CD4-positive, alpha-beta T cell treated with Interleukin-2 at 100 ng/mL for 4 hours (primary cell): ENCODE measurements at regions not wholly inside any gene's neighbourhood (a gene's known extent, or its start where the extent isn't known, plus 50 kb on each side); places are given as distances from the start of the nearest gene placed in this dataset.
A peak's percentile ranks its signal among the peaks of the same experiment; 100 is the strongest.

ENCODE experiments used
- DNase-seq: peaks from one replicate; pipeline ENCODE4 v3.0.0-alpha.2; 2020; ENCODE audit warnings: low spot score

GRCh38 chr14:22039938-22040780 lies 366.5 kb upstream of the OR4E1 start:
- DNase-seq, result peak; percentile 49

- DNase-seq, result no peak
Measured at GRCh38 chr14:22036541-22037239, 363.1 kb upstream of the OR4E1 start.

- DNase-seq, result no peak
Measured at GRCh38 chr14:22026527-22026926, 352.9 kb upstream of the OR4E1 start.

- no peak for DNase-seq
Measured at GRCh38 chr14:22025879-22026278, 352.3 kb upstream of the OR4E1 start.

GRCh38 chr14:22024137-22024536 lies 350.5 kb upstream of the OR4E1 start:
- no peak for DNase-seq

- DNase-seq, result no peak
Measured at GRCh38 chr14:22018890-22019289, 345.3 kb upstream of the OR4E1 start.

- DNase-seq, result no peak
Measured at GRCh38 chr14:22012452-22012851, 338.8 kb upstream of the OR4E1 start.

- no peak for DNase-seq
Measured at GRCh38 chr14:22011253-22011642, 337.6 kb upstream of the OR4E1 start.

- DNase-seq, result no peak
Measured at GRCh38 chr14:22010545-22011252, 337.1 kb upstream of the OR4E1 start.

- DNase-seq, result no peak
Measured at GRCh38 chr14:22008766-22009165, 335.1 kb upstream of the OR4E1 start.

GRCh38 chr14:22007784-22008412 lies 334.3 kb upstream of the OR4E1 start:
- peak; percentile 21 for DNase-seq

- no peak for DNase-seq
Measured at GRCh38 chr14:22007363-22007762, 333.7 kb upstream of the OR4E1 start.

- DNase-seq, result no peak
Measured at GRCh38 chr14:22003461-22003860, 329.8 kb upstream of the OR4E1 start.

- peak; percentile 71 for DNase-seq
Measured at GRCh38 chr14:22002860-22003284, 329.3 kb upstream of the OR4E1 start.

GRCh38 chr14:21999402-21999801 lies 325.8 kb upstream of the OR4E1 start:
- peak; percentile 23 for DNase-seq

- DNase-seq, result peak; percentile 60
Measured at GRCh38 chr14:21997300-21997699, 323.7 kb upstream of the OR4E1 start.

GRCh38 chr14:21995332-21995731 lies 321.7 kb upstream of the OR4E1 start:
- DNase-seq, result no peak

- DNase-seq, result no peak
Measured at GRCh38 chr14:21993837-21994236, 320.2 kb upstream of the OR4E1 start.

- no peak for DNase-seq
Measured at GRCh38 chr14:21993070-21993469, 319.5 kb upstream of the OR4E1 start.

- no peak for DNase-seq
Measured at GRCh38 chr14:21991130-21991529, 317.5 kb upstream of the OR4E1 start.

GRCh38 chr14:21990116-21990515 lies 316.5 kb upstream of the OR4E1 start:
- DNase-seq, result peak; percentile 44

- DNase-seq, result no peak
Measured at GRCh38 chr14:21989090-21989489, 315.5 kb upstream of the OR4E1 start.
